Body of pancreas (tissue), 4 donors: ENCODE measurements at regions not wholly inside any gene's neighbourhood (a gene's known extent, or its start where the extent isn't known, plus 50 kb on each side); places are given as distances from the start of the nearest gene placed in this dataset.

Experiments
- CTCF ChIP-seq, 7 experiments: fragments of 450-650 bp in 4 of 7; fragments of 200-600 bp in 3 of 7; sonication (generic) in 3 of 7; IDR thresholded peaks; one replicate each; pipeline ENCODE4 v1.5.1; 2016 to 2019; ENCODE audit warnings: antibody characterized with exemption in 7 of 7
- POLR2A ChIP-seq, 3 donors: fragments of 450-650 bp; IDR thresholded peaks; one replicate each; pipeline ENCODE4 v1.6.1; 2016; ENCODE audit warnings: antibody characterized with exemption in 3 of 3, mild to moderate bottlenecking in 2 of 3

DNA sequence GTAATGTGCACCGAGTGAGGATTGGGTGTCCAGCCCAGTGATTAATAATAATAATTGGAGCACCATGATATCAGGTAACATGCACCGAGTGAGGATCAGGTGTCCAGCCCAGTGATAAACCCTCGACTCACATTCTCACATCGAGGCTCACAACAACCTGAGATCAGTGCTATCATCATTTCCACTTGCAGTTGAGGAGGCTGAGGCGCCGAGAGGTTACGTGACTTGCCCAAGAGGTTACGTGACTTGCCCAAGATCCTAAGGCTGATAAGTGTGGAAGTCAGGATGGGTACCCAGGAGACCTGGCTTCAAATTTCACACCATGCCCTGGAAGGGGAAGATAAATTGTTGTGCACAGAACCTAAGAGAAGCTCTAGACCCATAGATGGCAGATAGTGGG, 189.4 kb downstream of the MED10 start:
- TF ChIP-seq CTCF (IDR thresholded peaks at IDR 0.05) (no peak), POLR2A (IDR thresholded peaks at IDR 0.05) (no peak)
